Glomerular endothelial cell (primary cell): ENCODE measurements at regions not wholly inside any gene's neighbourhood (a gene's known extent, or its start where the extent isn't known, plus 50 kb on each side); places are given as distances from the start of the nearest gene placed in this dataset.
"Not testable (repeated sequence)": the region's sequence is repeated elsewhere in the genome, so short reads cannot be mapped to it uniquely, and the experiment has no call there.

Experiments
- DNase-seq: peaks from one replicate; pipeline ENCODE4 v3.0.0-alpha.2; 2011; ENCODE audit warnings: low read depth, low spot score; ENCODE audit errors: extremely low read depth

DNA sequence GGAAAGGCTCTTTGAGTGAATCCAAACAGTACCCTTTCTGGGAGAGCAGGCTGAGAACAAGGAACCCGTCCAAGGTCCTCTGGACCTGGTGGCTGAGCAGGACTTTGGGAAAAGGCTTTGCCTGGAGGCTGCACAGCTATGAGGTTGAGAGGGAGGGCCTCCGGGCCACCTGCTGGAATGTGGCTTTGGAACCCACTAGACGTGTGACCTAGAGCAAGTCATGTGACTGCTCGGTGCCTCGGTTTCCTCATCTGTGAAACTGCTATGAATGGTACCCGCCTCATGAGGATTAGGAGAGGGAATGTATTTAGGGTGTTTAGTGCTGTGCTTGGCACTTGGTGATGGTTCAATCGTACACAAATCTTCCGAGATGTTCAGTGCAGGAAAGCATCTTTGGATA, 50.4 kb downstream of the HAPSTR1 start:
- DNase-seq: no peak

DNA sequence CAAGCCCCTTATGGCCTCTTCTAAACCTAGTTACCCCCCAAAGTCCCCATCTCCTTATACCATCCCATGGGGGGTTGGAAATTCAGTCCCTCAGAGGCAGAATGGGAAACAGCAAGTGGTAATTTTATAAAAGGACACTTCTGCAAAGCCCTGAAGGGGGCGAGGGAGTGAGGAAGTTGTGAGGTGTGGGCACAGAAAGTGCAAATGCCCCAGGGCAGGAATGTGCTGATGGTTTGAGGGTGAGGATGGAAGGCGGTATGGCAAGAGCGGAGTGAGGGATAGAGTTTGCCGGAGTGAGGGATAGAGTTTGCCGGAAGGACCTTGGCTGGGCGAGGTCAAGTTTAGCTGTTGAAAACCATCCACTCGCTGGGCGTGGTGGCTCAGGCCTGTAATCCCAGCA, 52.7 kb downstream of the HAPSTR1 start:
- DNase-seq: no peak

DNA sequence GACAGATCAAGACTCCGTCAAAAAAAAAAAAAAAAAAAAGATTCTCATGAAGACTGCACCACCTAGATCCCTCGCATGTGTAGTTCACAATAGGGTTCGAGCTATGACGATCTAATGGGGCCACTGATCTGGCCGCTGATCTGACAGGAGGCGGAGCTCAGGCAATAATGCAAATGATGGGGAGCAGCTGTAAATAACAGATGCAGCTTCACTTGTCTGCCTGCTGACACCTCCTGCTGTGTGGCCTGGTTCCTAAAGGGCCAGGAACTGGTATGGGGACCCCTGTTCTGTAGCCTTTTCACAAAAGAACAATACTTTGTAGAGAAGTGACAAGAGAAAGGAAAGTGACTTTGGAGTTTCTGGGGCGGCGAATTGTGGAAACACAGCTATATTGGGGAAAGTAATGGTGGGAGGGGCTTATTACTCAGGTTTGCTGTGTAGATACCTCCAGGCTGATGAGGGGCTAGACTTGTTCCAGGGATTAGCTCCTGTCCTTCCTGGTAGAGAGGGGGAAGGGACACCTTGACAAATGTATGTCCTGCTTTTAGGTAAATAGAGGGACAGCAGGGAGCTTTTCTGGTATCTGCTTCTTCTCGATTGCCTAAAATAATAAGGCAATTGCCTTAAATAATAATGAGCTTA, 57.1 kb downstream of the HAPSTR1 start:
- no peak for DNase-seq

DNA sequence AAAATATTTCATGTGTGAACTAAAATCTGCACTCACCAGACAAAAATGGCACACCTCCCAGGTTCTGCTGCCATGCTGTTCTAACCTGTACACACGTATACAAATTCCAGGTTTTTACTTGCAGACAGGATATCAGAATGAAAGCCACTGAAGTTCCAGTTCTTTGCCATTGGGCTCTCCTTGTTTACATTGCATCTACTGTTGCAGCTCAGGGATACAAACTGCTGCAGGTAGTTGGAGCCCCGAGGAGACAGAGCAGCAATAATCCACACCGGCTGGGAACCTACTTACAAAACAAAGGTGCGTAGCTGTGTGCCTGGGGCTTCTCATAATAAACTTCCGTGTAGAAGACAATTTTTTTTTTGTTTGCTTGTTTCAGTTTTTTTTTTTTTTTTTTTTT, 59.6 kb downstream of the HAPSTR1 start:
- DNase-seq: no peak

DNA sequence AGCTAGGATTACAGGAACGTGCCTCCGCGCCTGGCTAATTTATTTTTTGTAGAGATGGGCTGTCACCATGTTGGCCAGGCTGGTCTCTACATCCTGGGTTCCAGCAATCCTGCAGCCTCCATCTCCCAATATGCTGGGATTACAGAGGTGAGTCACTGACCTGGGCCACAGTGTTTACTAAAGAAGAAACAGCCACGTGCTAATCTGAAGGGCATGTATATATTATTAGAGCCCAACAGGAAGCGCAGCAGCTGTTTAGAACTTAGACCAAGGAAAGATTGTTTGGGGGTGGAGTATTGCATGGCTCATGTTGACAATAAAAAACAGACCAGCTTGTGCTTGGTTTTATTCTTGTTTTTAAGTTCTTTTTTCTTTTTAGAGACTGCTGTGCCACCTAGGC, 60.2 kb downstream of the HAPSTR1 start:
- DNase-seq: no peak

DNA sequence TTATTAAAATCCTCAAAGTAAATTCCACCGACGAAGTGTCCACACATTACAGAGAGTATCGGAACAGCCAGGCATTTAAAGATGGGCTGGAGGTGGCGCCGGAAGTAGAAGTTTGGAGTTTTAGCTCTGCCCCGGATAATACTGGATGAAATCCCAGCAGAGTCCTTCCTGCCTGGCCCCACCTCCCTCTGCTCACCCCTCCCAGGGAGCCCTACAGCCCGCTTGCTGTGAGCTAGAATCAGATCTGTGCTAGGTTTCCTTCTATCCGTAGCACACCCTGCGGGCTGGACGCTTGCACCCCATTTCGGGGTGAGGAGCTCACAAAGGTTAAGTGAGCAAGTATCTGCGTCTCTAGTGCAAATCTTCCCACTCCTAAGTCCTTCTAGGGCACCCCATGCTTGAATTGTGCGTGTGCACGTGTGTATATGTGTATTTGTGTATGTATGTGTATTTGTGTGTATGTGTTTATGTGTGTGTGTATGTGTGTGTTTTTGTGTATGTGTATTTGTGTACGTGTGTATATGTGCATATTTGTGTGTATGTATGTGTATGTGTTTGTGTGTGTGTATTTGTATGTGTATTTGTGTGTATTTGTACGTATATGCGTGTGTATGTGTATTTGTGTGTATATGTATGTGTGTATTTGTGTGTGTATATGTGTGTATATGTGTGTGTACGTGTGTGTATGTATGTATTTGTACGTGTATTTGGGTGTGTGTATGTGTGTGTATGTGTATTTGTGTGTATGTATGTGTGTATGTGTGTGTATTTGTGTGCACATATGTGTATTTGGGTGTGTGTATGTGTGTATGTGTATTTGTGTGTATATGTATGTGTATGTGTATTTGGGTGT, 61.4 kb downstream of the HAPSTR1 start:
- no peak for DNase-seq

DNA sequence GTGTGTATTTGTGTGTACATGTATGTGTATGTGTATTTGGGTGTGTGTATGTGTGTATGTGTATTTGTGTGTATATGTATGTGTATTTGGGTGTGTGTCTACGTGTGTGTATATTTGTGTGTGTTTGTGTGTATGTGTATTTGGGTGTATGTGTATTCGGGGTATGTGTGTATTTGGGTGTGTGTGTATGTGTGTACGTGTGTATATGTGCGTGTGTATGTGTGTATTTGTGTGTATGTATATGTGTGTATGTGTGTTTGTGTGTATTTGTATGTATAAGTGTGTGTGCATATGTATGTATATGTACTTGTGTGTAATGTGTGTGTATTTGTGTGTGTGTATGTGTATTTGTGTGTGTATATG, 62.0 kb downstream of the HAPSTR1 start:
- no peak for DNase-seq

DNA sequence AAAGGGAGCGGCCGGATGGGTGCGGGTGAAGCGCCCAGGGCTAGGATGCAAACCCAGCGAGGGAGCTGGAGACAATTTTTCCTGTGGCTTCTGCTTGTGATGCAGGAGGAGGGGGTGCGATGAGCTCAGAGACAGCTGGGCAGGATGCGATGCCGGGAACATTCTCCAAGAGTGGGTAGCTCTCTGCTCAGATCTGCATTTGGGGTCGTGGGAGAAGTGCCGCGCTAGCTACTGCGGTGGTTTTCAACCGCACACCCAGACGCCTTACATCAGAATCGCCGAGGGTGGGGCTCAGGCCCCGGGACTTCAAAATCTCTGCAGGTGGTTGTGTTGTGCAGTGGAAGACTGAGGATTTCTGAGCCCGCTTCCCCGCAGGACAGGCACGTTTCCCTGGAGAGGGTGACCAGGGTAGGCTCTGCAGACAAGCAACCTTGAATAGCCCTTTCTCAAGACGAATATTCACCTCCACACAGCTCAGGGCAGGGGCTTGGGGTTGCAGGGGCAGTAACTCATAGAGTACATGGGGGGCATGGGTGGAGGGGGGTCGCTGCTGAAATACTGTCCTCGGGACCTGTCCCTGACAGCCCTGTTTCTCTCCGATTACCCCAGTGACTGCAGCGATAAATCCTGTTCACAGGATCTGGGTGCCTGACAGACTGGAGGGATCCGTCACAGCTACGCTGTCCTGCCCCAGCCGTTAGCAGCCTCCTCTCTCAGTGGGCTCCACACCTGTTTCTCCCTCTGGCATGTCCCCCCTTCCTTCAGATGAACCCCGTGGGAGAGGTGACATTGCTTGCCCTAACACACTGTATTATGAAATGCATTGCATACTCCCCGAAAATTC, 63.3 kb downstream of the HAPSTR1 start:
- no peak for DNase-seq

DNA sequence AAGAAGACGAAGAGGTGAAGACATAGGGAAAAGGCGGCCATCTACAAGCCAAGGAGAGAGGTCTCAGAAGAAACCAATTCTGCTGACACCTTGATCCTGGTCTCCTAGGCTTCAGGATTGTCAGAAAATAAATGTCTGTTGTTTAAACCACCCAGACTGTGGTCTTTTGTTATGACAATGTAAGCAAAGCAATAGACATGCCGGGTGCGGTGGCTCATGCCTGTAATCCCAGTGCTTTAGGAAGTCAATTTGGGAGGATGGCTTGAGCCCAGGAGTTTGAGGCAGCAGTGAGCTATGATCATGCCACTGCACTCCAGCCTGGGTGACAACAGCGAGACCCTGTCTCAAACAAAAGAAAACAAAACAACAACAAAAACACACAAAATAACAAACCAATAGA, 64.4 kb downstream of the HAPSTR1 start:
- no peak for DNase-seq

DNA sequence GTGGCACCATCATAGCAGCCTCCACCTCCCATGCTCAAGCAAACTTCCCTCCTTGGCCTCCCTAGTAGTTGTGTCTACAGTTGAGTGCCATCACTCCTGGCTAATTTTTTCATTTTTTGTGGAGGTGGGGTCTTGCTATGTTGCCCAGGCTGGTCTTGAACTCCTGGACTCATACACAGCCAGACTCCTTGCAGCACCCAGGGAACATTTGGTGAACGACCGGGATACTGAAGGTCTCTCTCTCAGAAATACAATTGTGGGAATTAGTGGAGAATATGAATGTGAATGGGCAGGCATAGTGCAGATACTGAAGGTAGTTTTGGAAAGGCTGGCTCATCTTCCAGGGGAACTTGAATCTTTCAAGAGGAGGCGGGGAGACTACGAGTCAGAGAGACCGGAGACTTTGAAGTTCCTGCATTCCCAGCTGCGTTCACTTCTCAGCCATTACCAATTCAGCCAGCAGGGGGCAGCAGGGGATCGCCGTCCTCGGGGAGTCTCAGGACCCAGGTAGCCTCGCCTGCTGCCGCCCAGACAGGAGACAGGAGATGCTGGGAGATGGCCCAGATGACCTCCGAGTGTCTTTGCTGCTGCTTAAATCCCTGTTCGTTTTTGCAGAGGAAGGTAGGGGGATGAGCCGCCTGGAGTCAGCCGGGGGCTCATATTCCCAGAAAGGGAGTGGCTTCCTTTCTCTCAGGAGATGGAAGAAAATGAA, 68.6 kb downstream of the HAPSTR1 start:
- no peak for DNase-seq

DNA sequence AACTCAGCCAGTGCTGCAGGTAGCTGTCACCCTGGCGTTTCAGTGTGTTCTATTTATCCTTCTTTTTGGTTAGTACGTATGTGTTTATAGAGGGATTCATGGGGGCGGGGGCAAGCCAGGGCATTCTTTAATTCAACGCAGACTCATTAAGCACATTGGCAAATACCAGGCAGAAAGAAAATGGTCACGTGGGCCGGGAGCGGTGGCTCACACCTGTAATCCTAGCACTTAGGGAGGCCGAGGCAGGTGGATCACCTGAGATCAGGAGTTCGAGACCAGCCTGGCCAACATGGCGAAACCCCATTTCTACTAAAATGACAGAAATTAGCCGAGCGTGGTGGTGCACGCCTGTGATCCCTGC, 69.1 kb downstream of the HAPSTR1 start:
- no peak for DNase-seq

DNA sequence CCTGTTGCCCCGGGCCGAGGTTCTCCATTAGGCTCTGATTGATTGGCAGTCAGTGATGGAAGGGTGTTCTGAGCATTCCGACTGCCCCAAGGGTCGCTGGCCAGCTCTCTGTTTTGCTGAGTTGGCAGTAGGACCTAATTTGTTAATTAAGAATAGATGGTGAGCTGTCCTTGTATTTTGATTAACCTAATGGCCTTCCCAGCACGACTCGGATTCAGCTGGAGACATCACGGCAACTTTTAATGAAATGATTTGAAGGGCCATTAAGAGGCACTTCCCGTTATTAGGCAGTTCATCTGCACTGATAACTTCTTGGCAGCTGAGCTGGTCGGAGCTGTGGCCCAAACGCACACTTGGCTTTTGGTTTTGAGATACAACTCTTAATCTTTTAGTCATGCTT, 74.2 kb downstream of the HAPSTR1 start:
- DNase-seq: no peak

DNA sequence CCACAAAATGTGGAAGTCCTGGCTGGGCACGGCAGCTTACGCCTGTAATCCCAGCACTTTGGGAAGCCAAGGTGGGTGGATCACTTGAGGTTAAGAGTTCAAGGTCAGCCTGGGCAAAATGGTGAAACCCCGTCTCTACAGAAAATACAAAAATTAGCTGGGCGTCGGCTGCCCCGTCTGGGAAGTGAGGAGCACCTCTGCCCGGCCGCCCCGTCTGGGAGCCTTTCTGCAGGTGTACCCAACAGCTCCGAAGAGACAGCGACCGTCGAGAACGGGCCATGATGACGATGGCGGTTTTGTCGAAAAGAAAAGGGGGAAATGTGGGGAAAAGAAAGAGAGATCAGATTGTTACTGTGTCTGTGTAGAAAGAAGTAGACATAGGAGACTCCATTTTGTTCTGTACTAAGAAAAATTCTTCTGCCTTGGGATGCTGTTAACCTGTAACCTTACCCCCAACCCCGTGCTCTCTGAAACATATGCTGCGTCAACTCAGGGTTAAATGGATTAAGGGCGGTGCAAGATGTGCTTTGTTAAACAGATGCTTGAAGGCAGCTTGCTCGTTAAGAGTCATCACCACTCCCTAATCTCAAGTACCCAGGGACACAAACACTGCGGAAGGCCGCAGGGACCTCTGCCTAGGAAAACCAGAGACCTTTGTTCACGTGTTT, 75.0 kb downstream of the HAPSTR1 start:
- DNase-seq: not testable (repeated sequence)

DNA sequence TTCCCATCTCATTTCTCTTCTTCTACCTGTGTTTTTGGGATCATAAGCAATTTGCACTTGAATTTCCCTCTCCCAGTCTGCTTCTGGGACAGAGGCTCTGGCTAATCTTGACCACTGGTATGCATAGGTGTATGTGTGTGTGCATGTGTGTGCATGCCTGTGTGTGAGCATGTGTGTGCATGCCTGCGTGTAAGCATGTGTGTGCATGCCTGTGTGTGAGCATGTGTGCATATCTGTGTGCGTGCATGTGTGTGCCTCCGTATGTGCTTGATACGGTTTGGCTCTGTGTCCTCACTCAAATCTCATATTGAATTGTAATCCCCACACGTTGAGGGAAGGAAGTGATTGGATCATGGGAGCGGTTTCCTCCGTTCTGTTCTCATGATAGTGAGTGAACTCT, 77.7 kb downstream of the HAPSTR1 start:
- no peak for DNase-seq

DNA sequence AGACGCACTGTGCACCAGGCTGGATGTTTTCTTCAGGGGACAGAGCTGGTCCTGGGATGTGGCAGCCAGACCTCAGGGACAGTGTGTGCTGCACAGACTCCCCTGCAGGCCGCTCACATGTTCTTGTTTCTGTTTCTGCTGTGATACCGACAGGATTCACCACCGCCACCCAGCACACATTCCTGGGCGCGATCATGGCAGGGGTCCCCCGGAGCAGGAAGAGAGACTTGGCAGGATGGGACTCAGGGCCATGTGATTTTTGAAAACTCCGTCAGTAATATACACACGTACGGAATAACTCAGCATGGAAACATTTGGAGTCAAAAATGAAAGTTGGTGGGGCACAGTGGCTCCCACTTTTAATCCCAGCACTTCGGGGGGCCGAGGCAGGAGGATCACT, 79.0 kb downstream of the HAPSTR1 start:
- DNase-seq: no peak

DNA sequence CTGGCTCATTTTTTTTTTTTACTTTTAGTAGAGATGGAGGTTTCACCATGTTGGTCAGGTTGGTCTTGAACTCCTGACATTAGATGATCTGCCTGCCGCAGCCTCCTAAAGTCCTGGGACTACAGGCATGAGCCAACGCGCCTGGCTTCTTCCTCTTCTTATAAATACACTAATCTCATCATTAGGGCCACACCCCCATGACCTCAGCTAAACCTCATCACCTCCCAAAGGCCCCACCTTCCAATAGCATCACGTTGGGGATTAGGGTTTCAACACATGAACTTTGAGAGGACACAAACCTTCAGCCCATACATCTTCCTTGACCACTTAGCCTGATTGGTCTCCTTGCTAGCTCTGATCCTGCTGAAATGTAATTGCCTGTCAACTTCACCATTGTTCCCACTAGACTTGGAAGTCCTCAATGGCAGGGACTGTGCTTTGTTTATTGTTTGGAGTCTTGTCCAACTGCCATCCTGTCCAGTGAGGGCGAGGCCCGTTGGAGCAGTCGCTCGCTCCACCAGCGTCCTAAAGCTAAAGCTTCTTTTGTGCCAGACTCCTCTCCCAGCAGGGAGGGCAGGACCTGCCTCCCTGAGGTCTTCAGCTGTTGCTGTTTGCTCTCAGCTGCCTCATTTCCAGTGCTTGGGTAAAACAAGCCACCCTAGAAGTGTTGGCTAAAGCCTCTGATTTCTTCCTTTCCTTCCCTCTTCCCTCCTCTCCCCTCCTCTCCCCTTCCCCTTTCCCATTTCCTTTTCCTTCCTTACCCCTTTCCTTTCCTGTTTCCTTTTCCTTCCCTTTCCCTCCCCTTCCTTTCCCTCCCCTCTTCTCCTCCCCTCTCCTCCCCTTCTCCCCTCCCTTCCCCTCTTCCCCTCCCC, 85.3 kb downstream of the HAPSTR1 start:
- DNase-seq: no peak

DNA sequence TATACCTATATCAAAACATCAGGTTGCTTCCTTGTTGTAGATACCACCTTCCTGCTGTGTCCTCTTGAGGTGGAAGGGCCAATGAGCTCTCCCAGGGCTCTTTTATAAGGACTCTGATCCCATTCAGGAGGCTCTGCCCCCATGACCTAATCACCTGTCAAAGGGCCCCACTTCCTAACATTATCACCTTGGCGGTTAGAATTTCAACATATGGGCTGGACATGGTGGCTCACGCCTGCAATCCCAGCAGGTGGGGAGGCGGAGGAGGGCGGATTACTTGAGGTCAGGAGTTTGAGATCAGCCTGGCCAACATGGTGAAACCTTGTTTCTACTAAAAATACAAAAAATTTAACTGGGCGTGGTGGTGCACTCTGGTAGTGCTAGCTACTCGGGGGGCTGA, 86.4 kb downstream of the HAPSTR1 start:
- DNase-seq: no peak

DNA sequence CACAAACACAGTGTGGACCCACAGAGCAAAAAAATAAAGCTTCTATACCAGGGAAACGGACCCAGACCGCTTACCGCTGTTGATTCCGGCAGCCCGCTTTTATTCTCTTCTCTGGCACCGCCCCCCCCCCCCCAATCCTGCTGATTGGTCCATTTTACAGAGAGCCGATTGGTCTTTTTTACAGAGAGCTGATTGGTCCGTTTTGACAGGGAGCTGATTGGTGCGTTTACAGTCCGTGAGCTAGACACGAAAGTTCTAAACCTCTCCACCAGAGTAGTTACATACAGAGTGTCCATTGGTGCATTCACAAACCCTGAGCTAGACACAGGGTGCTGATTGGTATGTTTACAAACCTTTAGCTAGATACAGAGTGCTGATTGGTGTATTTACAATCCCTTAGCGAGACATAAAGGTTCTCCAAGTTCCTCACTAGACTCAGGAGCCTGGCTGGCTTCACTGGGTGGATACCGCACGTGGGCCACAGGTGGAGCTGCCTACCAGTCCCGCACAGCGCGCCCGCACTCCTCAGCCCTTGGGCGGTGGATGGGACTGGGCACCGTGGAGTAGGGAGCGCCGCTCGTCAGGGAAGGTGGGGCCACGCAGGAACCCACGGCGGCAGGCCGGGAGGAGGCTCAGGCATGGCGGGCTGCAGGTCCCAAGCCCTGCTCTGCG, 92.4 kb downstream of the HAPSTR1 start:
- DNase-seq: no peak

DNA sequence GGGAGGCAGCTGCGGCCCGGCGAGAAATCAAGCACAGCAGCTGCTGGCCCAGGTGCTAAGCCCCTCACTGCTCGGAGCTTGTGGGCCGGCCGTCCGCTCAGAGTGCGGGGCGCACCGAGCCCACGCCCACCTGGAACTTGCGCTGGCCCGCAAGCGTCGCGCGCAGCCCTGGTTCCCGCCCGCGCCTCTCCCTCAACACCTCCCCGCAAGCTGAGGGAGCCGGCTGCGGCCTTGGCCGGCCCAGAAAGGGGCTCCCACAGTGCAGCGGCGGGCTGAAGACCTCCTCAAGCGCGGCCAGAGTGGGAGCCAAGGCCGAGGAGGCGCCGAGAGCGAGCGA, 92.9 kb downstream of the HAPSTR1 start:
- DNase-seq: no peak
